Activated CD4-positive, alpha-beta memory T cell treated with anti-CD3 and anti-CD28 coated beads for 36 hours (primary cell): ENCODE measurements at regions not wholly inside any gene's neighbourhood (a gene's known extent, or its start where the extent isn't known, plus 50 kb on each side); places are given as distances from the start of the nearest gene placed in this dataset.
"Not testable (repeated sequence)": the region's sequence is repeated elsewhere in the genome, so short reads cannot be mapped to it uniquely, and the experiment has no call there.

Experiments
- CTCF ChIA-PET: fragments of 350-600 bp; sonication (Branson Sonifier 250); formaldehyde crosslinking; loops from one replicate; lab custom pipeline; 2021; ENCODE audit warnings: antibody characterized with exemption, inconsistent platforms; lab: Charles Lee
- POLR2A ChIA-PET: fragments of 350-600 bp; sonication (Branson Sonifier 250); formaldehyde crosslinking; loops from one replicate; lab custom pipeline; 2021; ENCODE audit warnings: antibody characterized with exemption; lab: Charles Lee
- DNase-seq: peaks from one replicate; pipeline ENCODE4 v3.0.0-alpha.2; 2020
- H3K27ac Mint-ChIP-seq: one replicate; pipeline ENCODE4 v1.8.0; 2021; ENCODE audit warnings: mixed read lengths
- H3K27me3 Mint-ChIP-seq: one replicate; pipeline ENCODE4 v1.8.0; 2021; ENCODE audit warnings: mixed read lengths
- H3K36me3 Mint-ChIP-seq: one replicate; pipeline ENCODE4 v1.8.0; 2021; ENCODE audit warnings: mixed read lengths
- H3K4me1 Mint-ChIP-seq: one replicate; pipeline ENCODE4 v1.8.0; 2021; ENCODE audit warnings: low read depth, mixed read lengths
- H3K4me3 Mint-ChIP-seq: one replicate; pipeline ENCODE4 v1.8.0; 2021; ENCODE audit warnings: mild to moderate bottlenecking, mixed read lengths
- H3K9me3 Mint-ChIP-seq: one replicate; pipeline ENCODE4 v1.8.0; 2021; ENCODE audit warnings: mixed read lengths
- intact Hi-C: fragments of 100-400 bp; cut with micrococcal nuclease; formaldehyde crosslinking; loops from one replicate; pipeline ENCODE4 v1.15.1; 2023

DNA sequence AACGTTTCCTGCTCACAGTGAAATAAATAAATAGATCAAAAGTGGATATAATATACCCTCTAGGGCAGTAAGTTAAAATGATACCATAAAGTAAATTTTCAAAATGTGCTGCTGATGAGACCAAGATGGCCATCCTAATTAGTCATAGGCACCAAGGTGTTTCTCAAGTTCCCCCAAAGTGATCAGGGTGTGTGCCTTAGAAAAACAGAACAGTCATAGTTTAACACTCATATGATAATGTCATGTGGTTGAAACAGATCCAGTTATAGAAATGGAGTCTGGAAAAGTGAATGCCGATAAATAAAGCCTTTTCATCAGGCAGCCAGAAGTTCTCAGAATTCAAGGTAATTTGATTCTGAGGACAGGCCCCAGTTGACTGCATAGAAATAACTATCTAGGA is 161.5 kb upstream of the CDKN2B start:
- Mint-ChIP-seq H3K36me3 (no peaks in the 10 kb centered on the region), H3K9me3 (no peaks in the 10 kb centered on the region), H3K4me3 (no peak overlapping the region), H3K4me1 (no peaks in the 10 kb centered on the region), H3K27me3 (peaks cover 4% of the 10 kb centered on the region), H3K27ac (no peak overlapping the region)
- intact Hi-C loops: no loop called here
- no peak for DNase-seq
- POLR2A ChIA-PET: no interaction called here
- CTCF ChIA-PET: no interaction called here

DNA sequence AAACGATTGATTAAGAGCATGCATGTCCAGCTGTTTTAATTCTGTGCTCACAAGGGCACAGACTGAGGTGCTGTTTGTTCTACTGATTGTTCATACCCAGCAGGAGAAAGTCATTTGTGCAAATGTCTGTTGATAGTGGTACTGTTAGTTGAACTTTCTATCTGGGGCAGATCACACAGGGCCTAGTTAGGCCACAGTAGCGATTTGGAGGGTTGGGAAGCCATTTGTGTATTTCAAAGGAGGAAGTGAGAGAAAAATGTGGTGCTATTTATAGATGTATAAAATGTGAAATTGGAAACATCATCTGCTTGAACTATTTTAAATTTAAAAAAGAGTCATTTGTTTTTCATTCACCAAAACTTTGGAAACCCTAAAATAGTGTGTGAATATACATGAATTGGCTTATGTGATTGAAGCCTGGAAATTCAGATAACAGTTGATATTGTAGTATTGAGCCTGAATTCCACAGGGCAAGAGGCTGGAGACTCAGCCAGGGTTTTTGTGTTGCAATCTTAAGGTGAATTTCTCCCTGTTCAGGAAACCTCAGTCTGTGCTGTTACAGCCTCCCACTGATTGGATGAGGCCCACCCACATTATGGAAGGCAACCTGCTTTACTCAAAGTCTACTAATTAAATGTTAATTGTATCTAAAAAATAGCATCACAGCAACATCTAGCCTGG is 162.0 kb upstream of the CDKN2B start:
- DNase-seq: no peak
- ChIA-PET CTCF (no interaction called here), POLR2A (no interaction called here)
- intact Hi-C loops: no loop called here
- no peak overlapping the region for H3K4me3 Mint-ChIP-seq
- H3K36me3 Mint-ChIP-seq: no peaks in the 10 kb centered on the region
- no peak overlapping the region for H3K27ac Mint-ChIP-seq
- no peaks in the 10 kb centered on the region for H3K9me3 Mint-ChIP-seq
- H3K27me3 Mint-ChIP-seq: no peaks in the 10 kb centered on the region
- H3K4me1 Mint-ChIP-seq: peaks cover 3% of the 10 kb centered on the region

DNA sequence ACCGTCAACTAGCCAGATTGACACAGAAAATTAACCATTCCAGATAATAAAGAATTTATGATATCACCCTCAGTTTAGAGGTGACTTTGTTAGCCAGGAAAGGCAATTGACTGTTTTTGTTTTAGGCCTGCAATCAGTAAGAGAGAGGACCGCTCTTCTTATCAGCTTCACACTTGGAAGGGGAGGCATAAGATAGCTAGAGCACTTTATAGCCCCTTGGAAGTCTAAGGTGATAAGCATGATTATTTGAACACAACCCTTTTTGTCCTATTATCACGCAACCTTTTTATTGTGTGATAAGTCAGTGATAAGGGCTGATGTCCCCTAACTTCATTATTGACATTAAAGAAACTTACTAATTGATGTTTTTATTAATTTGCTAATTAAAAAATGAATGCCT is 162.6 kb upstream of the CDKN2B start:
- no peak for DNase-seq
- no peak overlapping the region for H3K27ac Mint-ChIP-seq
- H3K36me3 Mint-ChIP-seq: no peaks in the 10 kb centered on the region
- no peaks in the 10 kb centered on the region for H3K27me3 Mint-ChIP-seq
- H3K4me3 Mint-ChIP-seq: no peak overlapping the region
- intact Hi-C loops: no loop called here
- H3K4me1 Mint-ChIP-seq: peaks cover 7% of the 10 kb centered on the region
- POLR2A ChIA-PET: no interaction called here
- CTCF ChIA-PET: interaction anchor here (0.7 kb wide), 1 partner anchor 15 kb away, joined by 4 read pairs; no protein-coding TSS in a partner anchor
- no peaks in the 10 kb centered on the region for H3K9me3 Mint-ChIP-seq

DNA sequence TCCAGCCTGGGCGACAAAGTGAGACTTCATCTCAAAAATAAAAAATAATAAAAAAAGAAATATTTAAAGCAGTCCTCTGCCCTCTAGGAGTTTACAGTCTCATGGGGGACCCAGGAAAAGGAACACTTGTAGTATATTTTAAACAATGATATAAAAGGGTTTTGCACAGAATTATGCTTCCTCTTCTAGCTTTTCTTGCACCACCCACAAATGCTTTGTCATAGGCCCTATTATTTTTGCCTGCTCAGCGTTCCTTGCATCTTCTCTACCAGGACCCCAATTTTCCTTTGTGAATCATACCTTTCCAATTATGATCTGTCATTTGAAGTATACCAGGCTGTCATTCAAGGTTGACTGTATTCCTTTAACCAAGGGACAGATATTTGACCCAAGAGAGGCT is 164.8 kb upstream of the CDKN2B start:
- Mint-ChIP-seq H3K36me3 (peaks cover 3% of the 10 kb centered on the region), H3K4me3 (no peak overlapping the region), H3K27ac (no peak overlapping the region), H3K4me1 (peaks cover 7% of the 10 kb centered on the region), H3K9me3 (peaks cover 4% of the 10 kb centered on the region), H3K27me3 (peaks cover 8% of the 10 kb centered on the region)
- intact Hi-C loops: no loop called here
- no peak for DNase-seq
- POLR2A ChIA-PET: no interaction called here
- CTCF ChIA-PET: interaction anchor here (1.0 kb wide), 1 partner anchor 54 kb away, joined by 3 read pairs; no protein-coding TSS in a partner anchor

DNA sequence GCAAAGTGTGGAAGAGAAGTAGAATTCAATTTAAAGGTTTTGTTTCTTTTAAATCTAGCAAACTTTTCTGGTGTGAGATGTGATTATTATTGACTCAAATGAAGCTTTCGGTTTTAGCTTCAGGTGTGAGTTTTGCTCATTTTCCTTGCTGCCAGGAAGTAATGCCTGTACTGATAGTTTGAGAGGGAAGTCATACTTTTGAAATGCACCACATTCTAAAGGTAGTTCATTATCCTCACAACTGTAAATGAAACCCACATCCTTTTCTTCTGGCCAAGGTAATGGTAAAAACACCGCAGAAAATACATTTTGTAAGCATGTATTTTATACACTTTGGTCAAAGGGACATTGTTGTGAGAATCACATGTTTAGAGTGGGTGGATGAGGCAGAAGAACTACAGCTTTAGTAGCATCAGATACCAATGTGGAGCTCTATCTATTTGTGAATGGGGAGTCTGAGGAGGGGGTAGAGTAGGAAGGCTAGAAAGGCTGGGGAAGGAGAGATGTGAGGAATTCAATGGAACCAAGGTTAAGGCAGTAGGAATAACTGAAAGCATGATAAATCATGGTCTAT is 167.0 kb upstream of the CDKN2B start:
- H3K4me3 Mint-ChIP-seq: no peak overlapping the region
- no peak overlapping the region for H3K27ac Mint-ChIP-seq
- peaks cover 7% of the 10 kb centered on the region for H3K4me1 Mint-ChIP-seq
- H3K9me3 Mint-ChIP-seq: peaks cover 4% of the 10 kb centered on the region
- H3K27me3 Mint-ChIP-seq: peaks cover 15% of the 10 kb centered on the region
- peaks cover 3% of the 10 kb centered on the region for H3K36me3 Mint-ChIP-seq
- ChIA-PET CTCF (interaction anchor here (1.2 to 1.6 kb wide), 2 partner anchors 27 to 29 kb away, joined by 3 read pairs; no protein-coding TSS in a partner anchor), POLR2A (interaction anchor here (0.7 kb wide), 1 partner anchor 67 kb away, joined by 3 read pairs; no protein-coding TSS in a partner anchor)
- DNase-seq: no peak
- intact Hi-C loops: loop anchor here (1.0 to 2.0 kb wide), 3 partner anchors 28 to 71 kb away; no protein-coding TSS in a partner anchor

DNA sequence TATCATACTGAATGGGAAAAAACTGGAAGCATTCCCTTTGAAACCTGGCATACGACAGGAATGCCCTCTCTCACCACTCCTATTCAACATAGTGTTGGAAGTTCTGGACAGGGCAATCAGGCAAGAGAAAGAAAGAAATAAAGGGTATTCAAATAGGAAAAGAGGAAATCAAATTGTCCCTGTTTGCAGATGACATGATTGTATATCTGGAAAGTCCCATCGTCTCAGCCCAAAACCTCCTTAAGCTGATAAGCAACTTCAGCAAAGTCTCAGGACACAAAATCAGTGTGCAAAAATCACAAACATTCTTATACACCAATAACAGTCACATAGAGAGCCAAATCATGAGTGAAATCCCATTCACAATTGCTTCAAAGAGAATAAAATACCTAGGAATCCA is 171.9 kb upstream of the CDKN2B start:
- H3K4me1 Mint-ChIP-seq, H3K9me3 Mint-ChIP-seq, POLR2A ChIA-PET, H3K36me3 Mint-ChIP-seq, H3K27ac Mint-ChIP-seq, intact Hi-C loops, DNase-seq, H3K4me3 Mint-ChIP-seq: not testable (repeated sequence)
- peaks cover 18% of the 10 kb centered on the region for H3K27me3 Mint-ChIP-seq
- CTCF ChIA-PET: interaction anchor here (0.7 kb wide), 1 partner anchor 38 kb away, joined by 3 read pairs; no protein-coding TSS in a partner anchor

DNA sequence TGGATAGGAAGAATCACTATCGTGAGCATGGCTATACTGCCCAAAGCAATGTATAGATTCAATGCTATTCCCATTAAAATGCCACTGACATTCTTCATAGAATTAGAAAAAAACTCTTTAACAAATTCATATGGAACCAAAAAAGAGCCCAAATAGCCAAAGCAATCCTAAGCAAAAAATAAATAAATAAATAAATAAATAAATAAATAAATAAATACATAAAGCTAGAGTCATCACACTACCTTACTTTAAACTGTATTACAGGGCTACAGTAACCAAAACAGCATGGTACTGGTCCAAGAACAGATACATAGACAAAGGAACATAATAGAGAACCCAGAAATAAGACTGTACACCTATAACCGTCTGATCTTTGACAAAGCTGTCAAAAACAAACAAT is 180.4 kb upstream of the CDKN2B start:
- Mint-ChIP-seq H3K4me3 (no peak overlapping the region), H3K9me3 (no peaks in the 10 kb centered on the region), H3K27ac (no peak overlapping the region), H3K4me1 (no peaks in the 10 kb centered on the region), H3K27me3 (peaks cover 6% of the 10 kb centered on the region), H3K36me3 (no peaks in the 10 kb centered on the region)
- ChIA-PET POLR2A (no interaction called here), CTCF (no interaction called here)
- no peak for DNase-seq
- intact Hi-C loops: no loop called here

DNA sequence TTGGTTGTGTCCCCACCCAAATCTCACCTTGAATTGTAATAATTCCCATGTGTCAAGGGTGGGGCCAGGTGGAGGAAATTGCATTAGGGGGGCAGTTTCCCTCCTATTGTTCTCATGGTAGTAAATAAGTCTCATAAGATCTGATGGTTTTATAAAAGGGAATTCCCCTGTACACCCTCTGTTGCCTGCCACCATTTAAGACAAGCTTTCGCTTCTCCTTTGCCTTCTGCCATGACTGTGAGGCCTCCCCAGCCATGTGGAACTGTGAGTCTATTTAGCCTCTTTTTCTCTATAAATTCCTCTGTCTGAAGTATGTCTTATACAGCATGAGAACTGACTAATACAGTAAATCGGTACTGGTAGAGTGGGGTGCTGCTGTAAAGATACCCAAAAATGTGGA is 187.9 kb upstream of the CDKN2B start:
- peaks cover 17% of the 10 kb centered on the region for H3K27me3 Mint-ChIP-seq
- H3K4me1 Mint-ChIP-seq, H3K4me3 Mint-ChIP-seq, intact Hi-C loops, DNase-seq, CTCF ChIA-PET, H3K36me3 Mint-ChIP-seq, H3K27ac Mint-ChIP-seq, POLR2A ChIA-PET, H3K9me3 Mint-ChIP-seq: not testable (repeated sequence)

DNA sequence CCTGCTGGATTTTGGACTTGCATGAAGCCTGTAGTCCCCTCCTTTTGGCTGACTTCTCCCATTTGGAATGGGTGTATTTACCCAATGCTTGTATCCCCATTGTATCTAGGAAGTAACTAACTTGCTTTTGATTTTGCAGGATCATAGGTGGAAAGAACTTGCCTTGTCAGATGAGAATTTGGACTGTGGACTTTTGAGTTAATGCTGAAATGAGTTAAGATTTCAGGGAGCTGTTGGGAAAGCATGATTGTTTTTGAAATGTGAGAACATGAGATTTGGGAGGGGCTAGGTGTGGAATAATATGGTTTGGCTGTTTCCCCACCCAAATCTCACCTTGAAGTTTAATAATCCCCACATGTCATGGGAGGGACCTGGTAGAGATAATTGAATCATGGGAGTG is 189.6 kb upstream of the CDKN2B start:
- no peak for DNase-seq
- peaks cover 9% of the 10 kb centered on the region for H3K4me1 Mint-ChIP-seq
- H3K9me3 Mint-ChIP-seq: no peaks in the 10 kb centered on the region
- POLR2A ChIA-PET: no interaction called here
- peaks cover 20% of the 10 kb centered on the region for H3K27me3 Mint-ChIP-seq
- H3K4me3 Mint-ChIP-seq: no peak overlapping the region
- CTCF ChIA-PET: no interaction called here
- H3K36me3 Mint-ChIP-seq: no peaks in the 10 kb centered on the region
- intact Hi-C loops: no loop called here
- no peak overlapping the region for H3K27ac Mint-ChIP-seq

DNA sequence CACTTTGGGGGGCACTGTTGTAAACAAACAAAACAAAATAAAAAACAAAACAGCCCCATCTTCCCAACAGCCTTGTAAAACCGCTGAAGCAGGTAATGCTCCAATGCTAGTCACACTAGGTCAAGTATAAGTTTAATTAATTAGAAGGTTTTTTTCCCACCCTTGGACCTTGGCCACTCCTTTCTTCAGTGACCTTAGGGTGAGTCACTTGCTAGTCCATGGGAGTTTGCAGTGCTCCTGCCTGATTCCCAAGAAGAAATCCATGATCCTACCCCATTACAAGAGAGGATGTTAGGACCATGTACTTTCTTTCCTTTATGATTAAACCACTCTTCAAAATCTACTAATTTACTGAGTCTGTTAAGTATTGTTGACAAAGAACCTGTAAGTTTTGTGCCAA is 192.2 kb upstream of the CDKN2B start:
- Mint-ChIP-seq H3K27me3 (peaks cover 18% of the 10 kb centered on the region), H3K4me3 (no peak overlapping the region), H3K9me3 (no peaks in the 10 kb centered on the region), H3K27ac (no peak overlapping the region), H3K36me3 (no peaks in the 10 kb centered on the region), H3K4me1 (peaks cover 11% of the 10 kb centered on the region)
- ChIA-PET POLR2A (no interaction called here), CTCF (no interaction called here)
- no peak for DNase-seq
- intact Hi-C loops: no loop called here

DNA sequence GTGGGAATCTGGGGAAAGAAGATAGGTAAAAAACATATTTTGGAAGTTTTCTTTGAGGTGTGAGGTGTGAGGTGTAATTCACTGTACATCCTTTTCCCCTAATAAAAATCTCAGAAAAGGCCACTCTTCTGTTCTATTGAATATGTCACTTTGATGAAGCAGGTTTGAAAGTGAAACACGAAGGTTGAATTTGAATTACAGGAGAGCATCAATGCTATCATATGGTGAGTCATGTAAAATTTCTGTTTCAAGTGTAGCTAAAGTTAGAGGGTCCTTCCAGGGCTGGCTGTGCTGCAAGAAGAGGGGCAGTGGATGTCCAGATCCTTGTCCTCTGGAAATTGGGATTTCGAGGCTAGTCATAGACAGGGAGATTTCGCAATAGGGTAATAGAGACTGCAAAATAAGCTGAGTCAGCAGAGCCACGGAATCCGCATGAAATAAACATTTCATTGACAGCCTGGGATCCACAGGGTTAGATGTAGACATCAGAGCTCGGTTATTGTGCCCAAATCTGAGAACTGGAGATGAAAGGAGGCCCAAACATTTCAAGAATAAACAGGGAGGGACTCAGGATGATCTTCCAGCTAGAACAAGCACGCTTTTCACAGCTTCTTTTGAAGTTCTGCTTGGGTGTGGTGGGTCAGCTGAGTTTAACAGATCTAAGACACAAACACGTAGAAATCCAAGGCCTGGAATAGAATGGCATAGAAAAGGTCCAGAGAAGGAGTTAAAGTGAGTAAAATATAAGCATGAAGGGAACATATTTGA is 194.4 kb upstream of the CDKN2B start:
- Mint-ChIP-seq H3K9me3 (no peaks in the 10 kb centered on the region), H3K27me3 (peaks cover 15% of the 10 kb centered on the region), H3K4me3 (no peak overlapping the region), H3K36me3 (no peaks in the 10 kb centered on the region), H3K4me1 (peaks cover 13% of the 10 kb centered on the region), H3K27ac (no peak overlapping the region)
- ChIA-PET CTCF (interaction anchor here (1.2 to 1.5 kb wide), 2 partner anchors 28 to 390 kb away, joined by 3 to 4 read pairs; no protein-coding TSS in a partner anchor), POLR2A (interaction anchor here (0.9 kb wide), 1 partner anchor 41 kb away, joined by 3 read pairs; no protein-coding TSS in a partner anchor)
- DNase-seq: no peak
- intact Hi-C loops: no loop called here

DNA sequence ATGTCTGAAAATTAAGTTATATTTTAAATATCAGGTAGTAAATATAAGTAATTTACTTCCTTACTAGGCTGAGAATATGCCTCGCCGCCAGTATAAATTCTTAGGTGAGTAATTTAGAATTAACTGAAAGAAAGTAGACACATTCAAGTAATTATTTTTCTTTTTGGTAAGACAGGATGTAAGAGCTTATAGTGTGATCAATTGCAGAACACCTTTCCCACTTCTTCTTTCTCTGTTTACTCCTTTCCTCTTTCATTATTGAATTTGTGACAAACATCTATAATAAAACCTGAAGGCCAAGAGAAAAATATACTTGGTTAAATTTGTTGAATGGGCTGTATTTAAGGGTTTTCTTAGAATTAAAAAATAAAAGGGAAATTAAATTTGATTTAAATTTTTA is 195.1 kb upstream of the CDKN2B start:
- Mint-ChIP-seq H3K27ac (no peak overlapping the region), H3K27me3 (peaks cover 11% of the 10 kb centered on the region), H3K36me3 (no peaks in the 10 kb centered on the region), H3K4me3 (no peak overlapping the region), H3K4me1 (peaks cover 19% of the 10 kb centered on the region), H3K9me3 (no peaks in the 10 kb centered on the region)
- ChIA-PET CTCF (interaction anchor here (0.8 to 1.2 kb wide), 2 partner anchors 40 to 391 kb away, joined by 3 to 4 read pairs; no protein-coding TSS in a partner anchor), POLR2A (interaction anchor here (0.9 kb wide), 1 partner anchor 40 kb away, joined by 3 read pairs; no protein-coding TSS in a partner anchor)
- intact Hi-C loops: no loop called here
- no peak for DNase-seq
